Osteocyte (in vitro differentiated cells): ENCODE measurements at regions not wholly inside any gene's neighbourhood (a gene's known extent, or its start where the extent isn't known, plus 50 kb on each side); places are given as distances from the start of the nearest gene placed in this dataset.

Source experiments
- DNase-seq: peaks from one replicate; pipeline ENCODE4 v3.0.0; 2021; ENCODE audit warnings: mixed read lengths; ENCODE audit not compliant: unreplicated experiment; ENCODE audit errors: extremely low spot score
- H3K27ac Mint-ChIP-seq: one replicate; pipeline ENCODE4 v1.8.0; 2021; ENCODE audit warnings: mild to moderate bottlenecking, mixed read lengths; ENCODE audit not compliant: unreplicated experiment
- H3K27me3 Mint-ChIP-seq: one replicate; pipeline ENCODE4 v1.8.0; 2021; ENCODE audit warnings: mixed read lengths; ENCODE audit not compliant: unreplicated experiment
- H3K36me3 Mint-ChIP-seq: one replicate; pipeline ENCODE4 v1.8.0; 2021; ENCODE audit warnings: mixed read lengths; ENCODE audit not compliant: unreplicated experiment
- H3K4me1 Mint-ChIP-seq: one replicate; pipeline ENCODE4 v1.8.0; 2021; ENCODE audit warnings: mixed read lengths; ENCODE audit not compliant: unreplicated experiment
- H3K4me3 Mint-ChIP-seq: one replicate; pipeline ENCODE4 v1.8.0; 2021; ENCODE audit warnings: mild to moderate bottlenecking, moderate library complexity, mixed read lengths; ENCODE audit not compliant: unreplicated experiment
- H3K9me3 Mint-ChIP-seq: one replicate; pipeline ENCODE4 v1.8.0; 2021; ENCODE audit warnings: mixed read lengths; ENCODE audit not compliant: unreplicated experiment
- CTCF ChIP-seq: fragments of 200-600 bp; sonication (generic); IDR thresholded peaks from 2 replicates; pipeline ENCODE4 v1.5.0; 2021; ENCODE audit warnings: antibody characterized with exemption, mild to moderate bottlenecking, moderate library complexity

DNA sequence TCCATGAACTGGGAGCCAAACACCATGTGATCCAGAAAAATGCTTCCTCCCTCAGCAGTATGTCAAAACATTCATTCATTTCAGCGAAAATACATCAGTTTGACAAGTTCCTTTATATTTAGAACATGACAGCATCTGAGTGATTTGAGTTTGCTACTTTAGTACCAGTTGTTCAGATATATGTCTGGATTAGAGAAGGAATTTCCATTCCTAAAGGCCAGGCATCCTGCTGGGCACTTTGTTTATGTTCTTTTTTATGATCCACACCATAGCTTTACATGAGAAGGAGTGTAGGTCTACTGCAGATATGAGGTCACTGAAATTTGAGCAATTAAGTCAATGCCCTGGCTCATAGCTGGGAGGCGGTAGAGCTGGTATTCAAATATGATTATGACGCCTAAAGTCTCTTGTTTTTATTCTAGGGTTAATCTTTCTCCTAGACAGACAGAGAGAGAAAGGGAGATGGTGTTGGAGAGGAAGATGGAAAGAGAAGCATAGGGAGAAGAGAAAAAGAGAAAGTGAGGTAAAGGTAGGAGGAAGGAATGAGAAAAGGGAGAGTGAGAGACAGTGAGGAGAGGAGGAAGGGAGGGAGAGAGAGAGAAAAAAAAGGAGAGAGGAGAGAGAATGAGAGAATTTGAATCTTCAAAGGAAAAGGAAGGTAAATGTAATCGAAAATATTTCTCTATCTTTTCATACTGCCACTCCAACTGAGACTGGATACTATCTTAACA is 839.5 kb upstream of the FANCL start:
- DNase-seq, result no peak
- no peak for TF ChIP-seq CTCF
- H3K4me1 Mint-ChIP-seq, result peaks cover 10% of the 10 kb centered on the region
- H3K27ac Mint-ChIP-seq, result no peak overlapping the region
- H3K9me3 Mint-ChIP-seq, result no peaks in the 10 kb centered on the region
- no peaks in the 10 kb centered on the region for H3K27me3 Mint-ChIP-seq
- no peak overlapping the region for H3K4me3 Mint-ChIP-seq
- no peaks in the 10 kb centered on the region for H3K36me3 Mint-ChIP-seq

- no peak overlapping the region for H3K27ac Mint-ChIP-seq
- H3K4me1 Mint-ChIP-seq, result peaks cover 10% of the 10 kb centered on the region
- TF ChIP-seq CTCF, result no peak
- H3K4me3 Mint-ChIP-seq, result no peak overlapping the region
- H3K27me3 Mint-ChIP-seq, result no peaks in the 10 kb centered on the region
- no peaks in the 10 kb centered on the region for H3K36me3 Mint-ChIP-seq
- no peak for DNase-seq
- no peaks in the 10 kb centered on the region for H3K9me3 Mint-ChIP-seq
Observed at GRCh38 chr2:59077981-59078531, 836.9 kb upstream of the FANCL start.

DNA sequence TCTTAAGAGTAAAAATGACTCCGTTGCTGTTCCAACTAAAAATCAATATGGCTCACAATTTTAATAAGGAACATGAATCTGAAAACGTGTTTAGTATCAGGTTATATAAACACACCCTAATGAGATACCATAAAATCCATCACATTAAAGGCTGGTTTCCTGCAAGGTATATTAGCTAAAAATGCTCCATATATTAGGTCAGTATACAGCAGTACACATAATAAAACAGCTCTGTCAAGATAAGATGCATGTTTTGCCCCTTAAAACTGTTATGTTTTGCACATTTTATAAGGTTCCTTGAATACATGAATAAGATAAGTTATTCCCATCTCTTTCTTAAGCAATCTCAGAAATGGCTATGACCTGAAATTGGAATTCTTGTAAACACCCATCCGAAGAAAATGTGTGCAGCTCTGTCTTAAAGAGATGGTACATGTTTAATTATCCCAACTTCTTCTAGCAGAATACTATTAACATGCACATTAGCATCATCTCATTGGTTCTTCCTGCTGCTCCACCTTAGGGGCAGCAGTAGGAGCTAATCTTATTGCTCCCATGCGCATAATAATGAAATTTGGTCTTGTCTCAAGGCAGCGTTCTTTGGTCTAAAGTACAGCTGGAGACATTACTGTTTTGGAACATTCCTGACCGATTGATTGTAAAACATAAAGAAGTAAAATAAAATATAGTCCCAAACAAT is 836.1 kb upstream of the FANCL start:
- no peak overlapping the region for H3K4me3 Mint-ChIP-seq

DNA sequence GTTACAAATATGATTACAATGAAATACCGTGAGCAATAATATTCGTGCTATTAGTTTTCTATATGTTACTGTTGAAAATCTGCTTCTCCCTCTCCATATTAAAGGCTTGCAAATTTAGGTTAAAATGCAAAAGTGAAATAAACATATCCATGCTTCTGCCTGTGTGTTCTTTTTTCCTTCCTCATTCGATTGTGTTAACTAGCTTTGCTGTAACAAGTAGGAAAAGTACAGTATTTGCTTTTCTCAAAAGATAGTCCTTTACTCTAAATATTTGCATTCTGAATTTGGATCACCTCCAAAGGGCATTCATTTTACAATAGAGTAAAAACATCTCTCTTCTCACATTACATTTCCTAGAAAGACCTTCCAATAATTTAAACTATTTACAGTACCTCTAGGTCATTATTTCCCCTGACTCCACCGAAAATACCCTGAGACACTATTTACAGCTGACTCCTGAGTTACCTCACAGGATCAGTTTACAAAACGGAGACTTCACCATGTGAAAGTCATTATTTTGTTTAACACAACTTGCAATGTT is 835.0 kb upstream of the FANCL start:
- no peaks in the 10 kb centered on the region for H3K27me3 Mint-ChIP-seq
- peaks cover 5% of the 10 kb centered on the region for H3K9me3 Mint-ChIP-seq
- DNase-seq, result no peak
- no peak for TF ChIP-seq CTCF
- no peak overlapping the region for H3K27ac Mint-ChIP-seq
- no peaks in the 10 kb centered on the region for H3K36me3 Mint-ChIP-seq
- H3K4me1 Mint-ChIP-seq, result peaks cover 10% of the 10 kb centered on the region
- no peak overlapping the region for H3K4me3 Mint-ChIP-seq

More for the DNA sequence above, 836.1 kb upstream of the FANCL start:
- H3K27me3 Mint-ChIP-seq, result no peaks in the 10 kb centered on the region
- no peaks in the 10 kb centered on the region for H3K9me3 Mint-ChIP-seq
- H3K27ac Mint-ChIP-seq, result no peak overlapping the region
- TF ChIP-seq CTCF, result no peak
- H3K4me1 Mint-ChIP-seq, result peaks cover 10% of the 10 kb centered on the region
- no peaks in the 10 kb centered on the region for H3K36me3 Mint-ChIP-seq
- no peak for DNase-seq

DNA sequence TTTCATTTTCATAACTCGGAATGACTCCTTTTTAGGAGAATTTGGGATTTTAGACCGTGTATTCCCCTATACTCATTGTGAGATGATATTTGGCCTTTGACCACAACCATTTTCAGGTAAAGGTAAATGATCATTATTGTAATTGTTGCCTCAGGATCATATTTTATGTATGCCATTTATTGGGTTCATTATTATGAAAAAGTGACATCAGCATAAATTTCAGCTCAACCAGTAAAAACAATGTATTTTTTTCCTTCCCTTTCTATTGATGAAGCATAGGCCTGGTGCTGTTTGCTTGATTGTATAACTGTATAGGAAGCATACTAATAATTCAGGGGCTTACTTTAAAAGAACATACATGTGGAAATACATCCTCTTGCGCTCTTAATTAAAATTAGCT is 832.9 kb upstream of the FANCL start:
- Mint-ChIP-seq H3K9me3 (peaks cover 10% of the 10 kb centered on the region), H3K4me1 (peaks cover 6% of the 10 kb centered on the region), H3K4me3 (no peak overlapping the region), H3K27me3 (peaks cover 4% of the 10 kb centered on the region), H3K27ac (no peak overlapping the region), H3K36me3 (no peaks in the 10 kb centered on the region)
- no peak for TF ChIP-seq CTCF
- no peak for DNase-seq
